ENCODE measurements at regions not wholly inside any gene's neighbourhood (a gene's known extent, or its start where the extent isn't known, plus 50 kb on each side); places are given as distances from the start of the nearest gene placed in this dataset.

DNA sequence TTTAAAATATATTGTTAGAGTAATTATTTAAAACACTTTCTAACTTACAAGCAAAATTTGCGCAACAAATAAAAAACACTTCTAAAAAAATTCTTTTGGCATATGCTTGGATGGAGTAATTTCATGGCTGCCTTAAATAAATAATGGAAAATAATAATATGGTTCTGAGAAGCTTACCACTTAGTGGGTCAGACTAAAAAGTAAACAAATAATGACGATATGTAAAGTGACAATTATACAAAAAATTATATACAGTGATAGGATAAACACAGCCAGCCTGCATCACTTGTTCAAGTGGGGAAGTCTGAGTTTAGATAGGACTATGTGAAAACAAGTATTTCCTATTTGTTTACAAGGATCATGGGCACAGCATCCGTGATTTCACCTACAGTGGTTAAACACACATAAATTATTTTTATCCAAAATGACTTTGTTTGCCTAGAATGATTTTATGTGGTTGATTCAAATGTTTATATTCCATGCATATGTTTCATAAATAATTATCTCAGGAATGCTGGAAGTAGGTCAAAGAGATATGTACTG, 141.7 kb upstream of the SEMA3D start:
- TF ChIP-seq POLR2AphosphoS5 (IDR thresholded peaks at IDR 0.05; ENCODE audit: borderline replicate concordance, low read depth, low read length) (no peak), EZH2 (IDR thresholded peaks at IDR 0.05) (no peak)

All from SK-N-MC (cell line).